GM15510 (cell line): ENCODE measurements at regions not wholly inside any gene's neighbourhood (a gene's known extent, or its start where the extent isn't known, plus 50 kb on each side); places are given as distances from the start of the nearest gene placed in this dataset.

Experiments
- POLR2A ChIP-seq: IDR thresholded peaks from 3 replicates; pipeline ENCODE4 v1.6.1; 2011; ENCODE audit warnings: borderline replicate concordance; ENCODE audit not compliant: insufficient read length; ENCODE audit errors: extremely low read depth

- TF ChIP-seq POLR2A = no peak
These were observed 421.1 kb downstream of the KLF5 start for GRCh38 chr13:73479856-73480255.

GRCh38 chr13:73479351-73479750 lies 420.5 kb downstream of the KLF5 start:
- no peak for TF ChIP-seq POLR2A

GRCh38 chr13:73477441-73477840 lies 418.6 kb downstream of the KLF5 start:
- no peak for TF ChIP-seq POLR2A

- no peak for TF ChIP-seq POLR2A
These were observed 414.2 kb downstream of the KLF5 start for GRCh38 chr13:73473016-73473415.

GRCh38 chr13:73467125-73467524 lies 408.3 kb downstream of the KLF5 start:
- TF ChIP-seq POLR2A = no peak

- TF ChIP-seq POLR2A = no peak
These were observed 407.8 kb downstream of the KLF5 start for GRCh38 chr13:73466561-73466960.

GRCh38 chr13:73465617-73465971 lies 406.8 kb downstream of the KLF5 start:
- no peak for TF ChIP-seq POLR2A

- TF ChIP-seq POLR2A = no peak
These were observed 406.2 kb downstream of the KLF5 start for GRCh38 chr13:73464758-73465616.

GRCh38 chr13:73462241-73462640 lies 403.4 kb downstream of the KLF5 start:
- TF ChIP-seq POLR2A = no peak

- TF ChIP-seq POLR2A = no peak
These were observed 392.6 kb downstream of the KLF5 start for GRCh38 chr13:73451221-73452029.

GRCh38 chr13:73450583-73450982 lies 391.8 kb downstream of the KLF5 start:
- no peak for TF ChIP-seq POLR2A

- TF ChIP-seq POLR2A = no peak
These were observed 390.4 kb downstream of the KLF5 start for GRCh38 chr13:73449252-73449651.

GRCh38 chr13:73440296-73440895 lies 381.6 kb downstream of the KLF5 start:
- no peak for TF ChIP-seq POLR2A

- TF ChIP-seq POLR2A = no peak
These were observed 375.1 kb downstream of the KLF5 start for GRCh38 chr13:73433890-73434289.

- TF ChIP-seq POLR2A = no peak
These were observed 374.7 kb downstream of the KLF5 start for GRCh38 chr13:73433458-73433857.
